HepG2 (cell line): ENCODE measurements at regions not wholly inside any gene's neighbourhood (a gene's known extent, or its start where the extent isn't known, plus 50 kb on each side); places are given as distances from the start of the nearest gene placed in this dataset.

ENCODE experiments used
- ATAC-seq: fragments of 200-7000 bp; cut with Tn5 transposase; 3 replicates; pipeline ENCODE4 v1.9.1; 2020; ENCODE audit warnings: mild to moderate bottlenecking, moderate library complexity
- BruUV-seq: library from RNA; stranded (reverse); fragments of 400-500 nt; replicated peaks from 2 replicates; lab custom pipeline; 2021; lab: Mats Ljungman, UMichigan
- CTCF ChIA-PET: fragments of 300-600 bp; formaldehyde crosslinking; extraction: SDS; loops from one replicate; lab custom pipeline; 2021; ENCODE audit warnings: low total read pairs, inconsistent platforms, low intra/inter-chr PET ratio; lab: Yijun Ruan, JAX
- POLR2A ChIA-PET: fragments of 350-600 bp; sonication (Branson Sonifier 250); formaldehyde crosslinking; loops from one replicate; lab custom pipeline; 2020; ENCODE audit warnings: antibody characterized with exemption, inconsistent platforms; lab: Yijun Ruan, JAX
- DNase-seq: peaks from one replicate; pipeline ENCODE4 v3.0.0-alpha.2; 2015; ENCODE audit warnings: low spot score
- FAIRE-seq: peaks from 3 replicates; lab custom pipeline; 2011; peaks lifted over from hg19 to GRCh38; lab: Jason Lieb, UNC
- H2AFZ ChIP-seq: one replicate; pipeline ENCODE4 v1.6.1; 2011; ENCODE audit warnings: low read length, inconsistent platforms
- H3K27ac ChIP-seq: fragments of 300-600 bp; 3 replicates; pipeline ENCODE4 v1.8.0; 2011; ENCODE audit warnings: mixed run types, mild to moderate bottlenecking, mixed read lengths, low read length, inconsistent platforms; ENCODE audit not compliant: insufficient read depth; ENCODE audit errors: extremely low read length
- H3K27me3 ChIP-seq, 2 experiments: fragments of 200-600 bp in 1 of 2; 2 replicates in 1 of 2; 3 replicates in 1 of 2; pipeline versions ENCODE4 v1.6.0 to v1.8.0; 2011; ENCODE audit warnings: low read length in 2 of 2, mild to moderate bottlenecking in 2 of 2, moderate library complexity in 2 of 2, inconsistent platforms in 1 of 2; ENCODE audit not compliant: insufficient read depth in 2 of 2, control insufficient read depth in 1 of 2
- H3K36me3 ChIP-seq, 2 experiments: fragments of 200-600 bp in 1 of 2; replicated peaks in 1 of 2; 2 replicates in 1 of 2; 3 replicates in 1 of 2; pipeline versions ENCODE4 v1.5.1 to v1.8.0; 2011; ENCODE audit warnings: low read length in 2 of 2, inconsistent platforms in 1 of 2; ENCODE audit not compliant: insufficient read depth in 2 of 2, control insufficient read depth in 1 of 2
- H3K4me1 ChIP-seq: 2 replicates; pipeline ENCODE4 v1.5.1; 2012; ENCODE audit warnings: low read length, inconsistent platforms; ENCODE audit not compliant: insufficient read depth
- H3K4me2 ChIP-seq: 2 replicates; pipeline ENCODE4 v1.6.0; 2011; ENCODE audit warnings: low read depth, low read length, inconsistent platforms
- H3K4me3 ChIP-seq, 3 experiments: fragments of 200-600 bp in 1 of 3; sonication (generic), shearing (Covaris generic) in 1 of 3; replicated peaks in 1 of 3; 2 replicates each; pipeline ENCODE4 v1.5.1; 2011 to 2016; ENCODE audit warnings: low read length in 3 of 3, inconsistent platforms in 2 of 3, low read depth in 2 of 3, mild to moderate bottlenecking in 2 of 3, control low read depth in 1 of 3, mixed read lengths in 1 of 3; ENCODE audit not compliant: insufficient read depth in 1 of 3
- H3K79me2 ChIP-seq: one replicate; pipeline ENCODE4 v1.6.1; 2011; ENCODE audit warnings: low read length, inconsistent platforms; ENCODE audit not compliant: insufficient read depth
- H3K9ac ChIP-seq: 2 replicates; pipeline ENCODE4 v1.6.0; 2011; ENCODE audit warnings: mild to moderate bottlenecking, low read depth, low read length, inconsistent platforms; ENCODE audit not compliant: insufficient read depth
- H3K9me3 ChIP-seq: 2 replicates; pipeline ENCODE4 v1.5.1; 2012; ENCODE audit warnings: mild to moderate bottlenecking, low read length
- H4K20me1 ChIP-seq: 2 replicates; pipeline ENCODE4 v1.6.0; 2011; ENCODE audit warnings: inconsistent platforms, mild to moderate bottlenecking, low read length, moderate library complexity; ENCODE audit not compliant: insufficient read depth
- HCFC1 ChIP-seq: fragments of 150-350 bp; IDR thresholded peaks from 2 replicates; pipeline ENCODE4 v1.6.1; 2014; ENCODE audit warnings: low read depth, low read length
- IKZF4 ChIP-seq: sonication (generic); formaldehyde crosslinking; IDR thresholded peaks from 2 replicates; pipeline ENCODE4 v1.5.1; 2020; ENCODE audit warnings: borderline replicate concordance, mild to moderate bottlenecking, low read depth, missing genetic modification reagents; ENCODE audit errors: not compliant biosample characterization
- NAIF1 ChIP-seq: sonication (generic); formaldehyde crosslinking; IDR thresholded peaks from 2 replicates; pipeline ENCODE4 v1.5.0; 2020; ENCODE audit warnings: mild to moderate bottlenecking, missing genetic modification reagents, borderline replicate concordance
- TFDP1 ChIP-seq: IDR thresholded peaks from 2 replicates; pipeline ENCODE4 v1.6.1; 2016; ENCODE audit warnings: missing compliant biosample characterization, missing genetic modification reagents, borderline replicate concordance
- ZNF354B ChIP-seq: sonication (generic); formaldehyde crosslinking; IDR thresholded peaks from 2 replicates; pipeline ENCODE4 v1.8.0; 2022; ENCODE audit warnings: mild to moderate bottlenecking, missing genetic modification reagents
- ZNF503 ChIP-seq: sonication (generic); formaldehyde crosslinking; IDR thresholded peaks from 2 replicates; pipeline ENCODE4 v1.4.0; 2020; ENCODE audit warnings: missing genetic modification reagents
- ZNF543 ChIP-seq: sonication (generic); formaldehyde crosslinking; IDR thresholded peaks from 2 replicates; pipeline ENCODE4 v1.4.0; 2020; ENCODE audit warnings: mild to moderate bottlenecking, missing genetic modification reagents
- ZNF687 ChIP-seq: sonication (generic); formaldehyde crosslinking; IDR thresholded peaks from 2 replicates; pipeline ENCODE4 v1.5.1; 2020; ENCODE audit warnings: mild to moderate bottlenecking, missing genetic modification reagents, moderate library complexity
- ZNF772 ChIP-seq: sonication (generic); formaldehyde crosslinking; IDR thresholded peaks from 2 replicates; pipeline ENCODE4 v1.5.0; 2020; ENCODE audit warnings: mild to moderate bottlenecking, missing genetic modification reagents
- WGBS: methylation state at CpG from one replicate; pipeline ENCODE4 v1.1.6; 2017; ENCODE audit warnings: low lambda C conversion rate; 5-methylcytosine and 5-hydroxymethylcytosine counted together
- in situ Hi-C: cut with HindIII; loops from 2 replicates; pipeline ENCODE4 v1.10.0; 2017; ENCODE audit warnings: low pct_unique_long_range_greater_than_20kb; ENCODE audit not compliant: extremely low pct_ligation_motif_present
- intact Hi-C: fragments of 100-400 bp; cut with micrococcal nuclease; formaldehyde crosslinking; loops from one replicate; pipeline ENCODE4 v1.10.0; 2022; ENCODE audit not compliant: unreplicated experiment

- in situ Hi-C loops: no loop called here
- Histone ChIP-seq H3K9ac (no peak overlapping the region), H3K9me3 (peaks cover 6% of the 10 kb centered on the region), H3K4me1 (peaks cover 61% of the 10 kb centered on the region), H3K4me3 (no peak overlapping the region), H2AFZ (no peak overlapping the region), H3K79me2 (no peaks in the 10 kb centered on the region), H3K4me2 (no peak overlapping the region), H3K27ac (no peak overlapping the region), H3K36me3 (no peaks in the 10 kb centered on the region), H4K20me1 (no peaks in the 10 kb centered on the region), H3K27me3 (peaks cover 1 to 18% of the 10 kb centered on the region in 2 experiments; a peak in 1 of 5 replicates)
- no peak for FAIRE-seq
- intact Hi-C loops: loop anchor here (10.0 kb wide), 1 partner anchor 66 kb away; no protein-coding TSS in a partner anchor
- WGBS: 100% methylated on average over 1 of the region's 5 CpGs
- CTCF ChIA-PET: no interaction called here
- DNase-seq: no peak
- BruUV-seq: no TSS peak
- TF ChIP-seq ZNF543 (no peak), NAIF1 (CRISPR knock-in tag) (no peak)
- no peak for ATAC-seq
- POLR2A ChIA-PET: no interaction called here
These were observed 93.2 kb upstream of the TLE3 start for GRCh38 chr15:70190965-70191364.

GRCh38 chr15:70189826-70190695 is 92.3 kb upstream of the TLE3 start:
- ChIA-PET POLR2A (no interaction called here), CTCF (no interaction called here)
- H2AFZ ChIP-seq: no peak overlapping the region
- no peak overlapping the region for H3K27ac ChIP-seq
- no TSS peak for BruUV-seq
- DNase-seq: no peak
- H3K4me1 ChIP-seq: peaks cover 52% of the 10 kb centered on the region
- H3K9ac ChIP-seq: no peak overlapping the region
- H3K4me3 ChIP-seq: no peak overlapping the region
- no peak for ATAC-seq
- intact Hi-C loops: loop anchor here (10.0 kb wide), 1 partner anchor 65 kb away; no protein-coding TSS in a partner anchor
- no peak overlapping the region for H3K4me2 ChIP-seq
- H3K36me3 ChIP-seq: no peaks in the 10 kb centered on the region
- in situ Hi-C loops: no loop called here
- no peaks in the 10 kb centered on the region for H4K20me1 ChIP-seq
- peaks cover 1 to 27% of the 10 kb centered on the region in 2 experiments; a peak in 3 of 5 replicates for H3K27me3 ChIP-seq
- no peak for FAIRE-seq
- WGBS: 90% methylated on average over 20 of the region's 20 CpGs
- H3K79me2 ChIP-seq: no peaks in the 10 kb centered on the region
- peaks cover 6% of the 10 kb centered on the region for H3K9me3 ChIP-seq
- TF ChIP-seq HCFC1 (no peak), IKZF4 (no peak), ZNF503 (CRISPR knock-in tag) (no peak), ZNF354B (CRISPR knock-in tag) (no peak), ZNF772 (no peak), ZNF687 (no peak), TFDP1 (no peak)
